BLaER1 treated with 17β-estradiol and CSF1 and Interleukin-3, amounts not matched to agents 10 nM and 100 nM (cell line): ENCODE measurements at regions not wholly inside any gene's neighbourhood (a gene's known extent, or its start where the extent isn't known, plus 50 kb on each side); places are given as distances from the start of the nearest gene placed in this dataset.

ENCODE experiments used
- H3K27ac ChIP-seq, 11 experiments: shearing (Covaris generic); formaldehyde crosslinking; 2 replicates each; pipeline ENCODE4 v1.8.1; 2022
- H3K27me3 ChIP-seq, 11 experiments: shearing (Covaris generic); formaldehyde crosslinking; 2 replicates each; pipeline ENCODE4 v1.8.1; 2022
- H3K36me3 ChIP-seq, 11 experiments: shearing (Covaris generic); formaldehyde crosslinking; 2 replicates each; pipeline ENCODE4 v1.8.1; 2022
- H3K4me1 ChIP-seq, 10 experiments: shearing (Covaris generic); formaldehyde crosslinking; 2 replicates each; pipeline ENCODE4 v1.8.1; 2022
- H3K4me2 ChIP-seq, 11 experiments: shearing (Covaris generic); formaldehyde crosslinking; 2 replicates each; pipeline ENCODE4 v1.8.1; 2022
- H3K4me3 ChIP-seq, 10 experiments: shearing (Covaris generic); formaldehyde crosslinking; 2 replicates each; pipeline ENCODE4 v1.8.1; 2022
- H3K9ac ChIP-seq, 11 experiments: shearing (Covaris generic); formaldehyde crosslinking; 2 replicates each; pipeline ENCODE4 v1.8.1; 2022
- H3K9me3 ChIP-seq, 11 experiments: shearing (Covaris generic); formaldehyde crosslinking; replicated peaks in 1 of 11; 2 replicates each; pipeline ENCODE4 v1.8.1; 2022
- H4K20me1 ChIP-seq, 11 experiments: shearing (Covaris generic); formaldehyde crosslinking; 2 replicates each; pipeline ENCODE4 v1.8.1; 2022
- Cebpa-rat ChIP-seq, 11 experiments: shearing (Covaris generic); IDR thresholded peaks; 2 replicates each; pipeline ENCODE4 v1.8.1; 2022

DNA sequence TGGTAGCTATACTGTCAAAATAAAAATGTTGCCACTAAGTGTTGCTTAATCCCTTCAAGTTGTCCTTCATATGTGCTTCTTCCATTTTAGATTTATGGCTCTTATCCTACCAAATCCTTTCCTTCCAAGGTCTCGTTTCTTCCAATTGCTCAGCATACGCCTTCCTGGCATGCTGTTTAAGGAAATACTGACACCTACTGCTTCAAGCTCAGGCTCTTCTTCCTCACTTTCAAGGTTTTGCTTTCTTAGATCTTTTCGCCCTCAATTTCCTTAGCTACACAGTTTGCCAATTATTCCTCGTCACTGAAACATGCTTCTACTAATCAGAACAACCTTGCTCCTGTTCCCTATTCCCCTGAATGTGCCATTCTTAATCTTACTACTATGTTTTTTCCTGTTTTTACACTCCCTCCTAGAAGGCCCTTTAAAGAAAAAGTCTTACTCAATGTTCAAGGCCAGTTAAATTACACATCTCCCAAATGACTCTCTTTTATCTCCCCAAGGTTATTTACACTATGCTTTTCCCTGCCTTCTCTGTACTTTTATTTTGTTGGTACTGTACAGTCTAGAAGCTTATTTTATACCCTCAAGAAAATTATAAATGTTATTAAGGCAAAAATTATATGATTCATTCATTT, 343.1 kb downstream of the MZT1 start:
- no peaks in the 10 kb centered on the region for H3K27me3 ChIP-seq
- H3K4me3 ChIP-seq, result no peak overlapping the region
- peak overlapping the region in 4 of 11 experiments; percentile 14 to 61 (median 34); a peak in 7 of 22 replicates for H3K27ac ChIP-seq
- no peak for TF ChIP-seq Cebpa-rat (IDR thresholded peaks at IDR 0.05)
- H4K20me1 ChIP-seq, result no peaks in the 10 kb centered on the region
- peak overlapping the region in 6 of 11 experiments; percentile 21 to 77 (median 51); a peak in 12 of 22 replicates for H3K4me2 ChIP-seq
- H3K9me3 ChIP-seq, result no peaks in the 10 kb centered on the region
- H3K36me3 ChIP-seq, result no peaks in the 10 kb centered on the region
- peaks cover 0 to 30% (median 7%) of the 10 kb centered on the region in 10 experiments; a peak in 9 of 20 replicates for H3K4me1 ChIP-seq
- H3K9ac ChIP-seq, result no peak overlapping the region

DNA sequence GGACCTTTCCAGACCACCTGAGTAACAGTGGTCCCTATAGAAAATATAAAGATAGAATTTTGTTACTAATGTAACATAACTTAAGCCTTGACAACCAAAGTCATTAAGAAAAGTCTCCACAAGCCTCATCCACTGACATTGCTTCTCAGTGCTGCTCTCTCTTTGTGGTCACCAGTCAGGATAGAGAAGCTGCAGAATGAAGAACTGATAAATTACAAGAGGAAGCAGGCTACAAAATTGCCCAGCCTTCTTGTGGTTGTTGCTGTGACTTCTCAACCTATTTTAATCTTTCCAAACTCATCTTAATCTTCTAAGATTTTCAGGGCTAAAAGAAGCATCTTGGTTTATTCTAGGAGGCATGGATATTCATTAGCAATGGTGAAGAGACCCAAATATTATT, 343.8 kb downstream of the MZT1 start:
- no peaks in the 10 kb centered on the region for H3K27me3 ChIP-seq
- peak overlapping the region in 3 of 11 experiments; percentile 32 to 61 (median 35); a peak in 4 of 22 replicates for H3K27ac ChIP-seq
- H3K36me3 ChIP-seq, result no peaks in the 10 kb centered on the region
- H4K20me1 ChIP-seq, result no peaks in the 10 kb centered on the region
- H3K4me2 ChIP-seq, result peak overlapping the region in 4 of 11 experiments; percentile 49 to 77 (median 59); a peak in 8 of 22 replicates
- TF ChIP-seq Cebpa-rat (IDR thresholded peaks at IDR 0.05), result no peak
- no peaks in the 10 kb centered on the region for H3K9me3 ChIP-seq
- no peak overlapping the region for H3K4me3 ChIP-seq
- peaks cover 0 to 30% (median 7%) of the 10 kb centered on the region in 10 experiments; a peak in 9 of 20 replicates for H3K4me1 ChIP-seq
- H3K9ac ChIP-seq, result no peak overlapping the region

- Histone ChIP-seq H3K27ac (no peak overlapping the region), H3K9ac (no peak overlapping the region), H3K4me1 (peaks cover 0 to 18% (median 4%) of the 10 kb centered on the region in 10 experiments; a peak in 9 of 20 replicates), H3K4me3 (no peak overlapping the region), H3K9me3 (no peaks in the 10 kb centered on the region), H3K36me3 (no peaks in the 10 kb centered on the region), H4K20me1 (no peaks in the 10 kb centered on the region), H3K27me3 (no peaks in the 10 kb centered on the region), H3K4me2 (no peak overlapping the region)
- TF ChIP-seq Cebpa-rat (IDR thresholded peaks at IDR 0.05), result no peak
Observed at GRCh38 chr13:72379581-72379980, 347.8 kb downstream of the MZT1 start.

DNA sequence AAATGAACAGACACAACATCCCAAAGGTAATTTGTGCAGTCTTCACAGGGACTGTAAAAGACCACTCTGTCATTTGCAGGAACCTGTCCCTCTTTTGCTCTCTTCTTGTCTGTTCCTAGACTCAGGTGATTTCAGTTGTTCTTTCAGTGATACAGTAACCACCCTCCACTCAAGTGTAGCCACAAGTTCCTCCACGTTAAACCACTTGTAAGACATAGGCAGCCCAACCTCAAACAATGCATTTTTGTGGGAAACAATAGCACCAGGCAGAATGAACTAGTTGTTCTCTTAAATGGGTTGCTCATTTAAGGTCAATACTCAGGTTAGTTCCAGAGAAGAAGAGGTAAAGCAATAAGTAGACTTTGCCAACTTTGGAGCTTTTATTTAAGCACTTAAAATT, 359.4 kb downstream of the MZT1 start:
- Histone ChIP-seq H3K36me3 (no peaks in the 10 kb centered on the region), H3K27me3 (no peaks in the 10 kb centered on the region), H4K20me1 (no peaks in the 10 kb centered on the region), H3K4me3 (no peak overlapping the region), H3K4me2 (no peak overlapping the region), H3K9me3 (no peaks in the 10 kb centered on the region), H3K4me1 (no peaks in the 10 kb centered on the region; a peak in 3 of 20 replicates), H3K9ac (no peak overlapping the region), H3K27ac (no peak overlapping the region)
- TF ChIP-seq Cebpa-rat (IDR thresholded peaks at IDR 0.05), result no peak

GRCh38 chr13:72346716-72347115, 380.7 kb downstream of the MZT1 start:
- no peak overlapping the region for H3K4me3 ChIP-seq
- H3K9ac ChIP-seq, result no peak overlapping the region
- no peaks in the 10 kb centered on the region for H4K20me1 ChIP-seq
- no peak overlapping the region for H3K27ac ChIP-seq
- no peaks in the 10 kb centered on the region for H3K27me3 ChIP-seq
- H3K4me2 ChIP-seq, result no peak overlapping the region
- H3K36me3 ChIP-seq, result no peaks in the 10 kb centered on the region
- H3K4me1 ChIP-seq, result no peaks in the 10 kb centered on the region
- no peak for TF ChIP-seq Cebpa-rat (IDR thresholded peaks at IDR 0.05)
- no peaks in the 10 kb centered on the region for H3K9me3 ChIP-seq

GRCh38 chr13:72342364-72342763, 385.1 kb downstream of the MZT1 start:
- H3K4me3 ChIP-seq, result no peak overlapping the region
- no peaks in the 10 kb centered on the region for H4K20me1 ChIP-seq
- no peak overlapping the region for H3K9ac ChIP-seq
- TF ChIP-seq Cebpa-rat (IDR thresholded peaks at IDR 0.05), result no peak
- no peaks in the 10 kb centered on the region for H3K36me3 ChIP-seq
- no peak overlapping the region for H3K4me2 ChIP-seq
- H3K4me1 ChIP-seq, result no peaks in the 10 kb centered on the region
- H3K27ac ChIP-seq, result no peak overlapping the region
- H3K9me3 ChIP-seq, result no peaks in the 10 kb centered on the region
- H3K27me3 ChIP-seq, result no peaks in the 10 kb centered on the region

DNA sequence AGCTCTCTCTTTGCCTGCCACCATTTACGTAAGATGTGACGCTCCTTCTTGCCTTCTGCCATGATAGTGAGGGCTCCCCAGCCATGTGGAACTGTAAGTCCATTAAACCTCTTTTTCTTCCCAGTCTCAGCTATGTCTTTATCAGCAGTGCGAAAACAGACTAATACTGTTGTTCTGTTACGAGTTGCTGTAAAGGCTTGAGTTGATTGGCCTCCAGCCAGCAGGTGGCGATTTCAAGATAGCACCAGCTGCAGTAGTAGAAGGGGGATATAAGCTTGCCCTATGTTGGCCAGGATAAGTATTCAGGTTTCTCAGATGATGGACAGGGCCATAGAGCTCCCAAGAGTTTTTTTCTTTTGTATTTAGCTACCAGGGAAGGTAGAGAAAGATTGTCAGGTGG, 385.5 kb downstream of the MZT1 start:
- Histone ChIP-seq H3K4me1 (no peaks in the 10 kb centered on the region), H4K20me1 (no peaks in the 10 kb centered on the region), H3K36me3 (no peaks in the 10 kb centered on the region), H3K27me3 (no peaks in the 10 kb centered on the region), H3K27ac (no peak overlapping the region), H3K9ac (no peak overlapping the region), H3K4me3 (no peak overlapping the region), H3K4me2 (no peak overlapping the region), H3K9me3 (no peaks in the 10 kb centered on the region)
- no peak for TF ChIP-seq Cebpa-rat (IDR thresholded peaks at IDR 0.05)

DNA sequence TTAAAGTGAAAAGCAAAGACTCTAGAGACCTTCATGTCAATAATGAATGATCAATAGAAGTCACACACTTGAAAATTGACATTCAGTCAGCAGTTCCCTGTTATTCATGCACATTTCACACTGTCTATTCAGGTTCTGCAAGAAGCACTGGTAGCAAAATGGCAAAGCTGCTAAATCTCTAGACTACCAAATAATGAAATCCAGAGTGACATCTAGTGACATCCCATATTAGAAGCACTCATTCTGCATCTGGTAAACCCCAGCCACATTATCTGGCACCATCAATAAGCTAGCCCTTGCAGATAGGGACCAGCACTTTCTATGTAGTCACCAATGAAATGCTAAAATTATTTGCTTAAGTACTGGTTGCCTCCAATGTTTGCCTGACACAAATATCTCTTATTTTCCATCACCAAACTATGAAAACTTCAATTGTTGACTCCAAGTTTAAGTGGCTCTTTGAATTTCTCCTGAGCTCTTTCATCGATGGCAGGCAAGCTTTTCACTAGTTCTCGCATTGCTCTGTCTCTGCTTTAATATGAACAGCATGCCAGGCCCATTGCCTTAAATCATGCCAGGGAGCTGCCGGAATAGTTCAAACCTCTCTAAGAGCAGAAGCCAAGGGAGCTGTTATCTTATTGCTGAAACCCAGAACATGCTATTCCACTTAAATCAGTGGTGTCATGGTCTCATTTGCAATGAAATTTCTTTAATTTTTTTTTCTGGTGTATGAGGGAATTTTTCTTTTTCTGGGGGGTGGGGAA, 409.9 kb downstream of the MZT1 start:
- H3K27me3 ChIP-seq, result no peaks in the 10 kb centered on the region
- no peak overlapping the region for H3K9ac ChIP-seq
- H3K4me1 ChIP-seq, result no peaks in the 10 kb centered on the region
- H3K27ac ChIP-seq, result no peak overlapping the region
- TF ChIP-seq Cebpa-rat (IDR thresholded peaks at IDR 0.05), result no peak
- H3K36me3 ChIP-seq, result no peaks in the 10 kb centered on the region
- H4K20me1 ChIP-seq, result no peaks in the 10 kb centered on the region
- H3K4me2 ChIP-seq, result no peak overlapping the region
- H3K4me3 ChIP-seq, result no peak overlapping the region
- no peaks in the 10 kb centered on the region for H3K9me3 ChIP-seq

DNA sequence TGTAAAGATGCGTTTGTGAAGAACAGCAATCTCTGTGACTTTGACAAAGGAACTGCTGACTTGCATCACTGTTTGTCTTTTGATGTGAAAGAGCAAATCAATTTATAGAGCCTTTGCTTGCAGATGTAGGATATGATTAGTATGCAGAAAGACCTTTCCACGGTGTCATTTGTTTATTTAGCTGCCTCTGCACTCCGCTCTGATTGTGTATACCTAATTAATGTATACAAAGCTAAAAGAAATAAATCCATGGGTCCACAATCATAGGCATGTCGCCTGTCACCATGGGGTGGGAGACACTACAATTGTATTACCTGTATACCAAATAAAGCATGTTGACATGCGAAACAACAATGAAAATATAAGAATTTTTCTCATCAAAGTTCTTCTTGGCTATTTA, 410.7 kb downstream of the MZT1 start:
- Histone ChIP-seq H3K4me1 (no peaks in the 10 kb centered on the region), H3K9ac (no peak overlapping the region), H3K36me3 (no peaks in the 10 kb centered on the region), H3K27me3 (no peaks in the 10 kb centered on the region), H3K9me3 (no peaks in the 10 kb centered on the region), H4K20me1 (no peaks in the 10 kb centered on the region), H3K4me2 (no peak overlapping the region), H3K27ac (no peak overlapping the region), H3K4me3 (no peak overlapping the region)
- TF ChIP-seq Cebpa-rat (IDR thresholded peaks at IDR 0.05), result no peak

GRCh38 chr13:72315312-72315711, 412.1 kb downstream of the MZT1 start:
- no peak for TF ChIP-seq Cebpa-rat (IDR thresholded peaks at IDR 0.05)
- Histone ChIP-seq H3K9ac (no peak overlapping the region), H3K4me2 (no peak overlapping the region), H3K27ac (no peak overlapping the region), H3K9me3 (no peaks in the 10 kb centered on the region), H4K20me1 (no peaks in the 10 kb centered on the region), H3K27me3 (no peaks in the 10 kb centered on the region), H3K36me3 (no peaks in the 10 kb centered on the region), H3K4me1 (no peaks in the 10 kb centered on the region), H3K4me3 (no peak overlapping the region)
